Central memory CD4-positive, alpha-beta T cell (primary cell): ENCODE measurements at regions not wholly inside any gene's neighbourhood (a gene's known extent, or its start where the extent isn't known, plus 50 kb on each side); places are given as distances from the start of the nearest gene placed in this dataset.
"Not testable (repeated sequence)": the region's sequence is repeated elsewhere in the genome, so short reads cannot be mapped to it uniquely, and the experiment has no call there.

Experiments
- DNase-seq: peaks from one replicate; pipeline ENCODE4 v3.0.0; 2022

DNA sequence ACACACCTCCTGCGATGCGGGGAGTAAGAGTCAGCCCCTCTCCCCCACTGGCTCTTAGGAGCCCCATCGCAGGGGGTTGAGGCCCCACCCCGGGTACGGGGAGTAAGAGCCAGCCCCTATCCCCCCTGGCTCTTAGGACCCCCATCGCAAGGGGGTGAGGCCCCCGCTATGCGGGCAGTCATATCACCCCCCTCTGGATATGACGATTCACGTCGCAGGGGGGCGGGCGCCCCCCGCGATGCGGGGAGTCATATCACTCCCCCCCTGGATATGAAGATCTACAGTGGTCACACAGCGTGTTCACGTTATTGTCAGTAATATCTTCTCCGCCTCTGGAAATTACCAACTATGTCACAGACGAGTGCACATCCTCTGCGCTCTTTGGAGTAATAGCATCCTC, 61.1 kb downstream of the DEFB131A start:
- not testable (repeated sequence) for DNase-seq

GRCh38 chr4:9506672-9507071, 62.5 kb downstream of the DEFB131A start:
- DNase-seq = not testable (repeated sequence)

GRCh38 chr4:9512941-9513340, 68.7 kb downstream of the DEFB131A start:
- DNase-seq = not testable (repeated sequence)

DNA sequence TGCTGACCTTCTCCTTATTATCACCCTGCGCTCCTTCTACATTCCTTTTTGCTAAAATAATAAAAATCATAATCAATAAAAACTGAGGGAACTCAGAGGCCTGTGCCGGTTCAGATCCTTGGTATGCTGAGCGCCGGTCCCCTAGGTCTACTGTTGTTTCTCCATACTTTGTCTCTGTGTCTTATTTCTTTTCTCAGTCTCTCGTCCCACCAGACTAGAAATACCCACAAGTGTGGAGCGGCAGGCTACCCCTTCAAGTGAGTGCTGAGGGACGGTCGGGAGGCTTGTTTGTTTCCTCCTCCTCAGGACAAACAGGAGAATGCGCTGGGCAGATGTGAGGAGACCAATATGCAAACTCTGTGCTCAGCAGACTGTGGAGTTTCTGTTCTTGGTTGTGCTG, 75.4 kb downstream of the DEFB131A start:
- not testable (repeated sequence) for DNase-seq

GRCh38 chr4:9522903-9523302, 78.7 kb downstream of the DEFB131A start:
- DNase-seq = peak; percentile 13

DNA sequence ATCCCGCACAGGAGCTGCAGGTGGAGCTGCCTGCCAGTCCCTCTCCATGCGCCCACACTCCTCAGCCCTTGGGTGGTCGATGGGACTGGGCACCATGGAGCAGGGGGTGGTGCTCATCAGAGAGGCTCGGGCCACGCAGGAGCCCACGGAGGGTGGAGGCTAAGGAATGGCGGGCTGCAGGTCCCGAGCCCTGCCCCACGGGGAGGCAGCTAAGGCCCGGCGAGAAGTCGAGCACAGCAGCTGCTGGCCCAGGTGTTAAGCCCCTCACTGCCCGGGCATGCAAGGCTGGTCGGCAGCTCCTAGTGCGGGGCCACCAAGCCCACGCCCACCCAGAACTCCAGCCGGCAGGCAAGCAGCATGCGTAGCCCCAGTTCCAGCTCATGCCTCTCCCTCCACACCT, 80.2 kb downstream of the DEFB131A start:
- DNase-seq = not testable (repeated sequence)

DNA sequence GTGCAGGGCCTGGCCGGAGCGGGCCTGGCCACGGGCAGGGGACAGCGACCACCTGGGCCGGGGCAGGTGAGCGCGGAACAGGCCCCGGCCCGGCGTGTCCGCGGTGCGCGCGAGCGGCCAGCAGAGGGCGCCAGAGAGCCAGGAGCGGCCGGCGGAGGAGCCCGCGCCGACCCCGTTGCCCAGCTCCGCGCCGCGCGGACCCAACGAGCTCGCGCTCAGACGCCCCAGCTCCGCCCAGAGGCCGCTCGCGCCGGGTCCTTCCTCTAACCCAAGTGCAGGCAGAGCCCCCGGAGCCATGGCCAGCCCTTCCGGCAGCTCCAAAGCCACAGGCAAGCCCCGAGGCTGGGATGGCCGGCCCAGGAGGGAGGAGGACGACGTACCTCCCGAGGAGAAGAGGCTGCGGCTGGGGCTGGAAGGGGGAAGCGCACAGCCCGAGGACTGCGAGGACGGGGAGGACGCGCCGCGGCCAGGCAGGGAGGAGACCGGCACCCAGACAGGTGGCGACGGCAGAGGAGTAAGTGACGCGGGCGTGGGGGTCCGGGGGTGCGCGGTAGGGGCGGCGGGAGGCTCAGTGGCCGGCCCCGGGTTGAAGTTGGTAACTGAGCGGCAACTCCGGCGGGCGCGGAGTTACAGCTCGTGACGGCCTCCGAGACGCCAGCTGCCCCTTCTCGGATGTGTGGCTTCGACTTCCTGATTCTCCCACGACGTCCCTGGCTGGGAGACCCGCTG, 88.1 kb downstream of the DEFB131A start:
- DNase-seq = peak; percentile 59

DNA sequence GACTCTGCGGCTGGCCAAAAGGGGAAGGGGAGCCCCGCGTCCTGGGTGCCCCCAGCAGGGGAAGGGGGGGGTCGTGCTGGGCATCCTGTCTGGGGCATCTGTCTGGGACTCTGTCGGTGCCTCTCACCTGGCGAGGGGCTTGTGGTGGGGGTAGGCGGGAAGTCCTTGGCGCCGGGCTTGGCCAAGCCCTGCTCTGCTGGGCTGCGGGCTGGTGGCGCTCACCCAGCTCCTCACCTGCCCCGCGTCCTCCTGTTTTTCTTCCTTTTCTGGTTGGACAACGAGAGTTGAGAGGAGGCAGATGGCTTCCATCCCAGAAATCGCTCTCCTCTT, 88.6 kb downstream of the DEFB131A start:
- DNase-seq = not testable (repeated sequence)

DNA sequence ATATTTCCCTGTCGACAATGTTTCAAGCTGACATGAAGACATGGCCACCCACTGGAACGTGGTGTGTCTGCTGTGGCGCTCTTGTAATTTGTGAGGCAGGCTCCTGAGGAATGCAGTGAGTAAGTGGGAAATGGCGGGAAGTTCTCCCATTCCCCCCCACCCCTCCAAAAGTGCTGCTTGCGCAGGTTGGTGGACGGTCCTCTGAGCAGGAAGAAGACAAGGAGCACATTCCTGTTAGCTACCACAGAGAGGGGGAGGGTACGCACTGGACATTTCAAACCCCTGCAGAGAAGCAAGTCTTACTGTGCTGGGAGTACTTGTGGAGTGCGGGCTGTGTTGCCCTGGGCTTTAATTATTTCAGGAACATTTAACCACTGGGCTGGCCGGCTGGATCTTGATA, 92.9 kb downstream of the DEFB131A start:
- not testable (repeated sequence) for DNase-seq

GRCh38 chr4:9539939-9540520, 95.8 kb downstream of the DEFB131A start:
- DNase-seq = not testable (repeated sequence)

DNA sequence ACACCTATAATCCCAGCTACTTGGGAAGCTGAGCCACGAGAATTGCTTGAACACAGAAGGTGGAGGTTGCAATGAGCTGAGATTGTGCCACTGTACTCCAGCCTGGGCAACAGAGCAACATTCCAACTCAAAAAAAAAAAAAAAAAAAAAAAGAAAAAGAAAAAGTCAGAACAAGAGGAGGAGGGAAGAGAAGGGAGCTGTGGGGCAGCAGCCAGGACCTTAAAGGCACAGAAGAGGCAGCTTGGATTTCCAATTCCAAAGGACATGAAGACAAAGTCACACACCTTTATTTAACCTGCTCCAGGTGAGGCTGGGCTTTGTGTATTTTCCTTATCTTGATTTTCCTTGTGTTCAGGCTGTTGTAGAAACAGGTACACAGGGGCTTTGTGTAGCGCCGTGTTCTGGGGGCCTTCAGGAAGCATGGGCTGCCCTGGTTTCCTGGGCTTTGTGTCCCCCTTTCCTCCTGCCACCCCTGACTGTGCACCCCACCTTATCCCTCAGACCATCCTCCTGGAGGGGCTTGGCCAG, 97.2 kb downstream of the DEFB131A start:
- not testable (repeated sequence) for DNase-seq

DNA sequence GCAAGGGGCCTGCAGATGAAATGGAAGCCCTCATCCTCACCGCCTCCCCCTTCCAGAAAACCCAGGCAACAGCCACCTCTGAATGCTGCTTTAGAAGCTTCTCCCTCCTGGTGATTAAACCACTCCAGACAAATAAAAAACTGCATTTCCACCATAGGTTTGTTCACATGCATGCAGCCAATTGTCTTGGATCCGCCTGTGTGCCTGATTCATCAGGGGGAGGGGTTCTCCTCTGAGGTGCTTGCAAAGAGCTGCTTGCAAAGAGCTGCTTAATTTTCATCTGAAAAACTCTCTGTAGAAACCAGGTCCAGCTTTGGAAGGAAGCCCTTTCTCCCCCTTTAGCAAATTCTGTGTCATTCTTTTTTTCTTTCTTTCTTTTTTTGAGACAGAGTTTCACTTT, 100.6 kb downstream of the DEFB131A start:
- not testable (repeated sequence) for DNase-seq

GRCh38 chr4:9547470-9547869, 103.3 kb downstream of the DEFB131A start:
- not testable (repeated sequence) for DNase-seq

DNA sequence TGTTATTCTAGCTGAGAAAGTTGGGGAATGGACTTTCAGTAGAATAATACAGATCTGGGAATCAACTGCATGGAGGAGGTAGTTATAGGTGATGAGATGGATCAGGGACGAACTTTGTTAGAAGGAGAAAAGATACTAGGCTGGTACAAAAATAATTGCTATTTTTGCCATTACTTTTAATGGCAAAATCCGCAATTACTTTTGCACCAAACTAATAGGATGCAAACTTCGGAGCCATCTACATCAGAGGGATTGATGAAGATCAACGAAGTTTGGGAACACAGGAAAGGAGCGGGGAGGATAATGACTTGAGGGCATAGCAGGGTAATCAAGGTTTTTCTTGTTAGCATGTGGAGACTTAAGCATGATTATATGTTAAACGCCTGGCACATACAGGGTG, 111.9 kb downstream of the DEFB131A start:
- DNase-seq = not testable (repeated sequence)

DNA sequence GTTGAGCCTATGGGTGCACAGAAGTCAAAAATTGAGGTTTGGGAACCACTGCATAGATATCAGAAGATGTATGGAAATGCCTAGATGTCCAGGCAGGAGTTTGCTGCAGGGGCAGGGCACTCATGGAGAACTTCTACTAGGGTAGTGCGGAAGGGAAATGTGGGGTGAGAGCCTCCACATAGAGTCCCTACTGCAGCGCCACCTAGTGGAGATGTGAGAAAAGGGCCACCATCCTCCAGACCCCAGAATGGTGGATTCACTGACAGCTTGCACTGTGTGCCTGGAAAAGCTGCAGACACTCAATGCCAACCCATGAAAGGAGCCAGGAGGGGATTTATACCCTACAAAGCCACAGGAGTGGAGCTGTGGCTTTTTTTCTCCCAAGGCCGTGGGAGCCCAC, 133.7 kb downstream of the DEFB131A start:
- not testable (repeated sequence) for DNase-seq

DNA sequence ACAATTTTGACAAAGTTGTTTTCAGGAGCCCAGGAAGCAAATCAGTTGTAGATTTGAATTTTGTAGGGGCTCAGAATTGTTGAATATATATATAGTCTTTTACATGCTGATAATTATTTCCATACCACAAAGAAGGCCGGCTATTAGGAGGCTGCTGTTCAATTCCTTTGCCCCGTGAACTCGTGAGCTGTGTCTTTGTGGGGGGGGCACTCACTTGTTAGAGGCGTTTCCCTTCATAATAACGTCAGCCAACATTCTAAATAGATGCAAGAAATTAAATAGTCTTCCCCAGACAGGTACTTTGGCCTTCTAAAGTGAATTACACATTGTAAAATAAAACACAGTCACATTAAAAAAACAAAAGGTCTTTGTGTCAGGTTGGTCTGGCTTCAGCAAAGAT, 138.7 kb downstream of the DEFB131A start:
- DNase-seq = not testable (repeated sequence)

DNA sequence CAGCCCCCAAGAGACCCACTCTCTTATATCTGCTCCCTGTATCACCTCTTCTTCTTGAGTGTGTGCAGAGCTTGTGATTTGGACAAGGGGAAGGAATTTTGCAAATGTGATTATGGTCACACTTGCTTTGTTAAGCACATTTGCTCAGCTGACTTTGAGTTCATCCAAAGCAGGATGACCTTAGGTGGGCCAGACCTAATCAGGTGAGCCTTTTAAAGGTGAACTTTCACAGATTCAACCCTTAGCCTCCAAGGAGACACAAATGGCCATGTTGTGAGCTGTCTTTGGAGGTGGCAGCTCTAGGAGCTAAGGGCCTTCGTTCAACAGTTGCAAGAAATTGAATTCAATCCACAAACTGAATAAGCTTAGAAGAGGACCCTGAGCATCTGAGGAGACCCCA, 147.8 kb downstream of the DEFB131A start:
- DNase-seq = no peak

DNA sequence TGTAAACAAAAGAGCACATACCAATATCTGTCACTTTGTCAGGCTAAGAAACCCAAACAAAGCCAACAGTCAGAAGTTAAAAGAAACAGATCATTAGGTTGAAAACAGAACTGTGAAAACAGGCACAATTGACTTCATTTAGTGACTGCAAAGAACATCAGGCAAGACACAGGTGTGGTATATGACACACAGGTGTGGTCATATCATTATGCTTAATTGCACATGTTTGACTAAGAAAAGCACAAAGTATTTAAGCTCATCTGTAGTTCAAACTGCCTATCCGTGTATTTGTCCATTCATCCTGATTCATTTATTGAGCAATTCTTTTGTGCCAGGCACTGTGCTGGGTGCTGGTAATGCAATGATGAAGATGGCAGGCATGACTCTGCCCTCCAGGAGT, 150.7 kb downstream of the DEFB131A start:
- no peak for DNase-seq

- DNase-seq = not testable (repeated sequence)
Measured at GRCh38 chr4:9595531-9595930, 151.3 kb downstream of the DEFB131A start.

DNA sequence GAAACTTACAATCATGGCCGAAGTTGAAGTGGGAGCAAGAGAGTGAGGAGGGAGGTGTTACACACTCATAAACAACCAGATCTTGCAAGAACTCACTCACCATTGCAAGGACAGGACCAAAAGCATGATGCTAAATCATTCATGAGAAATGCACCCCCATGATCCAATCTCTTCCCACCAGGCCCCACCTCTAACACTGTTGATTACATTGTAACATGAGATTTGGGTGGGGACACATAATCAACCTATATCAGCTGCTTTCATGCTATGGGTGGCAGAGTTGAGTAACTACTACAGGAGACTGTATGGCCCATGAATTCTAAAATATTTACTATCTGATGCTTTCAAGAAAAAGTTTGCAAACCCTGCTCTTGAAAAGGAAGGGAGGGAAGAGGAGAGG, 155.1 kb downstream of the DEFB131A start:
- no peak for DNase-seq

DNA sequence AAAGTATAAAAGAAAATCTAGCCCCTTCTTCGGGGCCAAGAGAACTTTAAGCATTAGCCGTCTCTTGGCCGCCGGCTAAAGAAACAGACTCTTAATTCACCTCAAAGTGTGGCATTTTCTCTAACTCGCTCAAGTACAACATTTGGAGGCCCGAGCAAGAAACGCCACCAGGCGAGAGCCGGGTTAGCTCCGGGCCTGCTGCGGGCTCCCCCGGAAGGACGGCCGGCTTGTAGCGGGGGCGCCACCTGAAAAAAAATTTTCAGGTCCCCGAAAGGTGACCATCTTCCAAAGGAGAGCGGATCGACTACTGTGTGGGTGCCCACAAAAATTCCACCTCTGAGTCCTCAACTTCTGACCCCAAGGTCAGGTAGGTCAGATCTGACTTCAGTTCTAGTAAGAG, 156.0 kb downstream of the DEFB131A start:
- DNase-seq = no peak

DNA sequence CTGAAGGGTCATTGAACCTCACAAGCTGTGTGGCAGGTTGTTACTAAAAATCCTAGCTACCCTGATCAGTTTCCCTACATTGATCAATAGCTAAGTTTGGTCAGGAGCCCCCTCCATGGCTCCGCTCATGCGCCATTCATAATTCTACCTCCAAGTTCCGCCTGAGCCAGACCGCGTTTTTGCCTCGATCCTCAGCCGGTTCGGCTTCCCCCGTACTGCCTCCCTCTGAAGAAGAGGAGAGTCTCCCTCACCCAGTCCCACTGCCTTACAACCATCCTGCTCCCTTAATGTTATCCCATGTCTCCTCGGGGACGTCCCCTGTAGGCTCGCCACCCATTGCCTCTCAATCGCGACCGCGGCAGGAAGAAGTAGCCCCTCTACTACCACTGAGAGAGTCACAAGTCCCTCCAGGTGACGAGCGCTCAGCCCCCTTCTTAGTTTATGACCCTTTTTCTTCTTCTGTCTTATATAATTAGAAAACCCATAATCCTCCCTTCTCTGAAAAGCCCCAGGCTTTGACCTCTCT, 158.2 kb downstream of the DEFB131A start:
- DNase-seq = no peak

GRCh38 chr4:9604031-9604892, 160.0 kb downstream of the DEFB131A start:
- peak; percentile 74 for DNase-seq
